ENCODE measurements at regions not wholly inside any gene's neighbourhood (a gene's known extent, or its start where the extent isn't known, plus 50 kb on each side); places are given as distances from the start of the nearest gene placed in this dataset.

GRCh38 chr7:131674131-131674530, 117.7 kb upstream of the PODXL start:
- Mint-ChIP-seq H3K4me3 (no peak overlapping the region), H3K4me1 (ENCODE audit: low read depth) (no peaks in the 10 kb centered on the region), H3K27ac (no peak overlapping the region), H3K9me3 (no peaks in the 10 kb centered on the region), H3K36me3 (ENCODE audit: low read depth) (no peaks in the 10 kb centered on the region), H3K27me3 (peaks cover 38% of the 10 kb centered on the region)
- Histone ChIP-seq H3K4me3 (ENCODE audit: low read length) (no peak overlapping the region), H3K27me3 (ENCODE audit: control insufficient read depth in 1 of 2, insufficient read depth in 2 of 2, low read length in 2 of 2) (peaks cover 0 to 8% of the 10 kb centered on the region in 2 experiments), H3K36me3 (ENCODE audit: insufficient read depth, low read length) (no peaks in the 10 kb centered on the region), H3K27ac (ENCODE audit: low read depth in 1 of 2, low read length in 2 of 2) (no peak overlapping the region), H3K4me1 (ENCODE audit: insufficient read depth, low read length) (no peaks in the 10 kb centered on the region), H3K9me3 (ENCODE audit: control insufficient read depth in 1 of 2, insufficient read depth in 1 of 2, low read length in 2 of 2) (no peaks in the 10 kb centered on the region)
- TF ChIP-seq CTCF (IDR thresholded peaks at IDR 0.05), result no peak
- ChIA-PET CTCF (no interaction called here), POLR2A (no interaction called here)
- no peak for ATAC-seq (ENCODE audit: poor library complexity)
- no peak for DNase-seq
- intact Hi-C loops (cut with DNase I, micrococcal nuclease), result no loop called here

- ChIA-PET POLR2A (no interaction called here), CTCF (no interaction called here)
- Histone ChIP-seq H3K27ac (ENCODE audit: low read depth in 1 of 2, low read length in 2 of 2) (no peak overlapping the region), H3K4me3 (ENCODE audit: low read length) (no peak overlapping the region), H3K4me1 (ENCODE audit: insufficient read depth, low read length) (no peaks in the 10 kb centered on the region), H3K27me3 (ENCODE audit: control insufficient read depth in 1 of 2, insufficient read depth in 2 of 2, low read length in 2 of 2) (peaks cover 0 to 8% of the 10 kb centered on the region in 2 experiments), H3K36me3 (ENCODE audit: insufficient read depth, low read length) (no peaks in the 10 kb centered on the region), H3K9me3 (ENCODE audit: control insufficient read depth in 1 of 2, insufficient read depth in 1 of 2, low read length in 2 of 2) (no peaks in the 10 kb centered on the region)
- Mint-ChIP-seq H3K9me3 (no peaks in the 10 kb centered on the region), H3K27ac (no peak overlapping the region), H3K4me1 (ENCODE audit: low read depth) (no peaks in the 10 kb centered on the region), H3K36me3 (ENCODE audit: low read depth) (no peaks in the 10 kb centered on the region), H3K4me3 (no peak overlapping the region), H3K27me3 (peaks cover 35% of the 10 kb centered on the region)
- intact Hi-C loops (cut with DNase I, micrococcal nuclease), result no loop called here
- ATAC-seq (ENCODE audit: poor library complexity) (no peak), DNase-seq (no peak)
- TF ChIP-seq CTCF (IDR thresholded peaks at IDR 0.05), result no peak
Observed at GRCh38 chr7:131673576-131673975, 117.1 kb upstream of the PODXL start.

- DNase-seq (no peak), ATAC-seq (ENCODE audit: poor library complexity) (no peak)
- Mint-ChIP-seq H3K27ac (no peak overlapping the region), H3K4me3 (no peak overlapping the region), H3K4me1 (ENCODE audit: low read depth) (no peaks in the 10 kb centered on the region), H3K27me3 (peaks cover 34% of the 10 kb centered on the region), H3K9me3 (no peaks in the 10 kb centered on the region), H3K36me3 (ENCODE audit: low read depth) (no peaks in the 10 kb centered on the region)
- TF ChIP-seq CTCF (IDR thresholded peaks at IDR 0.05), result no peak
- intact Hi-C loops (cut with DNase I, micrococcal nuclease), result no loop called here
- Histone ChIP-seq H3K27me3 (ENCODE audit: control insufficient read depth in 1 of 2, insufficient read depth in 2 of 2, low read length in 2 of 2) (peaks cover 0 to 8% of the 10 kb centered on the region in 2 experiments), H3K4me1 (ENCODE audit: insufficient read depth, low read length) (no peaks in the 10 kb centered on the region), H3K36me3 (ENCODE audit: insufficient read depth, low read length) (no peaks in the 10 kb centered on the region), H3K4me3 (ENCODE audit: low read length) (no peak overlapping the region), H3K9me3 (ENCODE audit: control insufficient read depth in 1 of 2, insufficient read depth in 1 of 2, low read length in 2 of 2) (no peaks in the 10 kb centered on the region), H3K27ac (ENCODE audit: low read depth in 1 of 2, low read length in 2 of 2) (no peak overlapping the region)
- ChIA-PET POLR2A (no interaction called here), CTCF (interaction anchor here (2.4 kb wide), 1 partner anchor 16 kb away, joined by 8 read pairs; no protein-coding TSS in a partner anchor)
Observed at GRCh38 chr7:131670406-131670805, 114.0 kb upstream of the PODXL start.
